Thyroid gland (tissue), 4 donors: ENCODE measurements at regions not wholly inside any gene's neighbourhood (a gene's known extent, or its start where the extent isn't known, plus 50 kb on each side); places are given as distances from the start of the nearest gene placed in this dataset.

Experiments used
- DNase-seq, 2 donors: peaks; one replicate each; pipeline ENCODE4 v3.0.0-alpha.2; 2019
- H3K27ac ChIP-seq, 3 donors: fragments of 200-600 bp; sonication (generic); 1 replicate in 2 of 3; 2 replicates in 1 of 3; pipeline ENCODE4 v1.5.1; 2016 to 2019; ENCODE audit warnings: mild to moderate bottlenecking in 1 of 3, moderate library complexity in 1 of 3
- H3K27me3 ChIP-seq: fragments of 200-600 bp; sonication (generic); one replicate; pipeline ENCODE4 v1.5.1; 2019
- H3K36me3 ChIP-seq, 2 donors: fragments of 200-600 bp; sonication (generic); one replicate each; pipeline ENCODE4 v1.5.1; 2016 to 2019
- H3K4me1 ChIP-seq, 2 donors: fragments of 200-600 bp; sonication (generic); one replicate each; pipeline ENCODE4 v1.5.1; 2017 to 2019
- H3K4me3 ChIP-seq, 3 donors: fragments of 200-600 bp; sonication (generic); replicated peaks in 1 of 3; 1 replicate in 2 of 3; 2 replicates in 1 of 3; pipeline ENCODE4 v1.5.1; 2016; ENCODE audit warnings: mild to moderate bottlenecking in 1 of 3
- H3K9me3 ChIP-seq: fragments of 200-600 bp; sonication (generic); one replicate; pipeline ENCODE4 v1.5.1; 2017
- POLR2A ChIP-seq, 2 donors: fragments of 450-650 bp; IDR thresholded peaks; one replicate each; pipeline ENCODE4 v1.6.1; 2017; ENCODE audit warnings: antibody characterized with exemption in 2 of 2, mild to moderate bottlenecking in 2 of 2, moderate library complexity in 1 of 2
- WGBS, 2 donors: methylation state at CpG; one replicate each; pipeline ENCODE4 v1.1.5; 2017; 5-methylcytosine and 5-hydroxymethylcytosine counted together
- intact Hi-C: fragments of 100-400 bp; cut with DNase I; formaldehyde crosslinking; loops from one replicate; pipeline ENCODE4 v1.15.1; 2023
- TF ChIP-seq, protein P1 (sequence below), 6 experiments: fragments of 200-600 bp in 3 of 6; fragments of 450-650 bp in 3 of 6; sonication (generic) in 3 of 6; IDR thresholded peaks; one replicate each; pipeline ENCODE4 v1.5.1; 2016 to 2019; ENCODE audit warnings: antibody characterized with exemption in 6 of 6, mild to moderate bottlenecking in 2 of 6, inconsistent platforms in 1 of 6, moderate library complexity in 1 of 6

DNA sequence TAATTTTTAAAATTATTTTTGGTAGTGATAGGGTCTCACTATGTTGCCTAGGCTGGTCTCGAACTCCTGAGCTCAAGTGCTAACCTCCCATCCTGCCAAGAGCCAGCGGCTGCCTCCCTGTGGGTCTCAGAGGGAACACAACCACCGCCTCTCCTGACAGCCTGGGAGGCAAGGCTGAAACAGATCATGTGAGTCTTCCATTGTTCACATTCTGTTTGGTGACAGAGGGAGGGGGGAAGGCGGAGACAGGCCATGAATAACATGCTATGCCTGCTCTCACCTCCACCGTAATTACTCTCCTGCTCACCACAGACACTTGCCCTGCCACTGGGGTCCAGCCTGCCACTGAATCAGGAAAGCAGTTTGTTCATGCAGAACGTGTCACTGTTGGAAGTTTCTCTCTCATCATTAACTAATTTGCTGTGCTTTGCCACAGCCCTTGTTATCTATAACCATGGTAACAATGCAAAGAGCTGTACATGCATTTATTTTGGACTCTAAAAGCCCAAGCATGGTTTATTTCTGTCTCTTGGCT, 78.4 kb upstream of the RASGRF1 start:
- Histone ChIP-seq H3K27ac (no peak overlapping the region), H3K4me3 (no peak overlapping the region), H3K27me3 (no peaks in the 10 kb centered on the region), H3K4me1 (no peaks in the 10 kb centered on the region), H3K9me3 (no peaks in the 10 kb centered on the region), H3K36me3 (no peaks in the 10 kb centered on the region)
- peak in 1 of 2 donors; percentile 15 for DNase-seq
- no peak for TF ChIP-seq POLR2A (IDR thresholded peaks at IDR 0.05)
- TF ChIP-seq, protein P1, sequence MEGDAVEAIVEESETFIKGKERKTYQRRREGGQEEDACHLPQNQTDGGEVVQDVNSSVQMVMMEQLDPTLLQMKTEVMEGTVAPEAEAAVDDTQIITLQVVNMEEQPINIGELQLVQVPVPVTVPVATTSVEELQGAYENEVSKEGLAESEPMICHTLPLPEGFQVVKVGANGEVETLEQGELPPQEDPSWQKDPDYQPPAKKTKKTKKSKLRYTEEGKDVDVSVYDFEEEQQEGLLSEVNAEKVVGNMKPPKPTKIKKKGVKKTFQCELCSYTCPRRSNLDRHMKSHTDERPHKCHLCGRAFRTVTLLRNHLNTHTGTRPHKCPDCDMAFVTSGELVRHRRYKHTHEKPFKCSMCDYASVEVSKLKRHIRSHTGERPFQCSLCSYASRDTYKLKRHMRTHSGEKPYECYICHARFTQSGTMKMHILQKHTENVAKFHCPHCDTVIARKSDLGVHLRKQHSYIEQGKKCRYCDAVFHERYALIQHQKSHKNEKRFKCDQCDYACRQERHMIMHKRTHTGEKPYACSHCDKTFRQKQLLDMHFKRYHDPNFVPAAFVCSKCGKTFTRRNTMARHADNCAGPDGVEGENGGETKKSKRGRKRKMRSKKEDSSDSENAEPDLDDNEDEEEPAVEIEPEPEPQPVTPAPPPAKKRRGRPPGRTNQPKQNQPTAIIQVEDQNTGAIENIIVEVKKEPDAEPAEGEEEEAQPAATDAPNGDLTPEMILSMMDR (IDR thresholded peaks at IDR 0.05), result no peak
- 16 to 20% methylated on average over 6 of the region's 6 CpGs for WGBS, 2 donors
- intact Hi-C loops, result no loop called here

- intact Hi-C loops, result no loop called here
- no peaks in the 10 kb centered on the region for H3K9me3 ChIP-seq
- no peaks in the 10 kb centered on the region for H3K27me3 ChIP-seq
- H3K27ac ChIP-seq, result no peak overlapping the region
- H3K36me3 ChIP-seq, result no peaks in the 10 kb centered on the region
- TF ChIP-seq, protein P1 (IDR thresholded peaks at IDR 0.05), result no peak
- TF ChIP-seq POLR2A (IDR thresholded peaks at IDR 0.05), result no peak
- 88 to 91% methylated on average over 2 of the region's 2 CpGs for WGBS, 2 donors
- H3K4me3 ChIP-seq, result no peak overlapping the region
- no peak for DNase-seq
- H3K4me1 ChIP-seq, result no peaks in the 10 kb centered on the region
These were observed 77.2 kb upstream of the RASGRF1 start for GRCh38 chr15:79167776-79168175.

GRCh38 chr15:79166311-79166955, 75.9 kb upstream of the RASGRF1 start:
- no peak overlapping the region for H3K27ac ChIP-seq
- H3K9me3 ChIP-seq, result no peaks in the 10 kb centered on the region
- intact Hi-C loops, result no loop called here
- H3K27me3 ChIP-seq, result no peaks in the 10 kb centered on the region
- DNase-seq, result no peak
- WGBS, 2 donors, result 91 to 94% methylated on average over 5 of the region's 5 CpGs
- H3K36me3 ChIP-seq, result no peaks in the 10 kb centered on the region
- H3K4me1 ChIP-seq, result no peaks in the 10 kb centered on the region
- H3K4me3 ChIP-seq, result no peak overlapping the region
- no peak for TF ChIP-seq POLR2A (IDR thresholded peaks at IDR 0.05)
- TF ChIP-seq, protein P1 (IDR thresholded peaks at IDR 0.05), result no peak

DNA sequence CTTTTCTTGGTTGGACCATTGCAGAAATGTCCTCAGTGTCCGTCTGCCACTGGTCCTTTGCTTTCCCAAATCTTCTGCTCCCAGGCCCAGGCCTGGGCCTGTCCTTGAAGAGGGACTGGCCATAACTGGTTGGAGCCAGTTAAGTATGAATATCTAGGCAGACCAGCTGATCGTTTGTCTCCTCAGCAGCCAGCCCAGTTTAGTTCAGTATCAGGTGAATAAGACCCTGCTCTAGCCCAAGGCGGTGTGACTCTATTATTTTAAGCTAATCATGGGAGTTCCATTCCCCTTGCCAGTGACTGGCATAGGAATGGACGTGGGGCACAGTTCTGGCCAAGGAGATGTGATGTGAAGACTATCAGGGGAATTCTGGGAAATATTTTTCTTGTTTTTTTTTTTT, 73.9 kb upstream of the RASGRF1 start:
- no peaks in the 10 kb centered on the region for H3K36me3 ChIP-seq
- 80 to 83% methylated on average over 4 of the region's 4 CpGs for WGBS, 2 donors
- TF ChIP-seq POLR2A (IDR thresholded peaks at IDR 0.05), result no peak
- H3K4me1 ChIP-seq, result no peaks in the 10 kb centered on the region
- H3K27ac ChIP-seq, result no peak overlapping the region
- intact Hi-C loops, result no loop called here
- H3K27me3 ChIP-seq, result no peaks in the 10 kb centered on the region
- no peak overlapping the region for H3K4me3 ChIP-seq
- no peak for DNase-seq
- H3K9me3 ChIP-seq, result no peaks in the 10 kb centered on the region

DNA sequence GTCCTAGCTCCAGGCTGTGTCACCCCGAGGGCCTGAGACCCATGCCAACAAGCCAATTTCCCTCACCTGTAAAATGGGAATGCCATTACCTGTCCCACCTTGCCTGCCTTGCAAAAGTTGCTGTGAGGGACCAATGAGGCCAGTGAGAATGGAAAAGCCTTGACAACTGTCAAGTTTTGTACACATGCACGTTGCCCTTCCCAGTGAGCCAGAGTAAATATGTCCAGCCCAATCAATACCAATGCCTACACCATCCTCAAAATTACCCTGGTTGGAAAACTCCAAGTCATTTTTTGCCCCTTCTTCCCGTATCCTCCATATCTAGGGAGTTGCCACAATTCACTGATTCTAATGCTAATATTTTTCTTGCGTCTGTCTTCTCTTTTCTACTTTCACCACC, 73.5 kb upstream of the RASGRF1 start:
- 95 to 96% methylated on average over 4 of the region's 4 CpGs for WGBS, 2 donors

More for the DNA sequence above, 73.5 kb upstream of the RASGRF1 start:
- intact Hi-C loops, result no loop called here
- H3K36me3 ChIP-seq, result no peaks in the 10 kb centered on the region
- no peak for TF ChIP-seq POLR2A (IDR thresholded peaks at IDR 0.05)
- TF ChIP-seq, protein P1 (IDR thresholded peaks at IDR 0.05), result no peak
- no peak overlapping the region for H3K4me3 ChIP-seq
- no peaks in the 10 kb centered on the region for H3K9me3 ChIP-seq
- H3K27me3 ChIP-seq, result no peaks in the 10 kb centered on the region
- DNase-seq, result no peak
- H3K27ac ChIP-seq, result no peak overlapping the region
- H3K4me1 ChIP-seq, result no peaks in the 10 kb centered on the region
